ENCODE measurements at regions not wholly inside any gene's neighbourhood (a gene's known extent, or its start where the extent isn't known, plus 50 kb on each side); places are given as distances from the start of the nearest gene placed in this dataset.

GRCh38 chr9:135332979-135333748 is 146.4 kb upstream of the PPP1R26 start:
- no peak for TF ChIP-seq FOXP2 (optimal IDR thresholded peaks at IDR 0.05; ENCODE audit: borderline replicate concordance, extremely low read depth, extremely low read length, insufficient read depth)
- TF ChIP-seq TAF1 (IDR thresholded peaks at IDR 0.05; ENCODE audit: borderline replicate concordance, insufficient read depth, low read length): no peak
- TF ChIP-seq POLR2AphosphoS5 (IDR thresholded peaks at IDR 0.05; ENCODE audit: low read depth, low read length): no peak
- TF ChIP-seq REST (IDR thresholded peaks at IDR 0.05; ENCODE audit: insufficient read depth in 1 of 2, low read depth in 2 of 2, low read length in 2 of 2): no peak
